ENCODE measurements at regions not wholly inside any gene's neighbourhood (a gene's known extent, or its start where the extent isn't known, plus 50 kb on each side); places are given as distances from the start of the nearest gene placed in this dataset.

DNA sequence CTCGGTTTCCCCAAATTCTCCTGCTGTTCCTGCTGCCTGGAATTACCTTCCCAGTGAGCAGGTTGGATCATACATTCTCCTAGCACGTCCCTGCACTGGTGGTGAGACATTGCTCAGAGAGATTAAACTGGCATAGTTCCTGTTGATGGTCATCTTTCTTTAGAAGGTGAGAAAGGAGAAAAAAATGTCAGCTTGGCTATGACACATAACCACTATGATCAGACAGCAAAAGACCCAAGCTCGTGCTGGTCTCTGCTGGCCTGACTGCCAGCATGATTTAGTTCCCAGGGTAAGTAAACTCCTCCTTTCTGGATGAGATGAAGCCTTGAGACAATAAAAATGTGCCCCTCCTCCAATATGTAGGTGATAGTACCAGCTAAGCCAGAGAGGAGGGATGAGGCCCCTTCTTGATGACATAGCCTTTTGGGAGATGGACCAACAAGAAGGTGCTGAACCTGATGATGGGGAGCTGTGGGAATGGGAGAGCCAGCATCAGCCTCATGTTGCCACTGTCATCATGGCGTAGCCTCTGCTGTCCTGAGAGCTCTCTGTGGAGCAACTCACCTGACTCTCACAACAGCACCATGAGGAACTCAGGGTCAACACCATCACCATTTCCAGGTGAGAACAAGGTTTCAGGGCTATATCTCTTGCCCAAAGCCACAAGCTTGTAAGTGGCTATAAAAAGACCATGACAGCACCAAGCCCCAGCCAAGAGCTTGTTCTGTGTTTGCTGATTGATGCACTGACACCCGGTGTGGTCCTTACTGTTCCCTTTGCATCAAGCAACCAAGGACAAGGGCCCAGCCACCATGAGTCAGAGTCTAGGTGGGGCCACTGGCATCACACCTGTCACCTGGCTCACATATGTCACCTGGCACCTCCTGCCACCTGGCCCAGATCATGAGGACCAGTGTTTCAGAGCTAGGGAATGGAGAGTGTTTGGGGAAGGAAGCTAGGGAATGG lies 200.0 kb downstream of the MATN1 start:
- ATAC-seq, result no peak
- TF ChIP-seq TOX (CRISPR knock-in tag; IDR thresholded peaks at IDR 0.05; ENCODE audit: borderline replicate concordance) (no peak), ZC3H10 (CRISPR knock-in tag; IDR thresholded peaks at IDR 0.05) (no peak), RARB (CRISPR knock-in tag; IDR thresholded peaks at IDR 0.05) (no peak), CSDC2 (CRISPR knock-in tag; IDR thresholded peaks at IDR 0.05) (no peak), ZNF70 (CRISPR knock-in tag; IDR thresholded peaks at IDR 0.05) (no peak), OSR1 (CRISPR knock-in tag; IDR thresholded peaks at IDR 0.05) (no peak), SNAI2 (CRISPR knock-in tag; IDR thresholded peaks at IDR 0.05) (no peak), BACH2 (CRISPR knock-in tag; IDR thresholded peaks at IDR 0.05; ENCODE audit: borderline replicate concordance) (no peak), ARNTL (CRISPR knock-in tag; IDR thresholded peaks at IDR 0.05; ENCODE audit: borderline replicate concordance, low read depth) (no peak)
- TF ChIP-seq, protein P1, sequence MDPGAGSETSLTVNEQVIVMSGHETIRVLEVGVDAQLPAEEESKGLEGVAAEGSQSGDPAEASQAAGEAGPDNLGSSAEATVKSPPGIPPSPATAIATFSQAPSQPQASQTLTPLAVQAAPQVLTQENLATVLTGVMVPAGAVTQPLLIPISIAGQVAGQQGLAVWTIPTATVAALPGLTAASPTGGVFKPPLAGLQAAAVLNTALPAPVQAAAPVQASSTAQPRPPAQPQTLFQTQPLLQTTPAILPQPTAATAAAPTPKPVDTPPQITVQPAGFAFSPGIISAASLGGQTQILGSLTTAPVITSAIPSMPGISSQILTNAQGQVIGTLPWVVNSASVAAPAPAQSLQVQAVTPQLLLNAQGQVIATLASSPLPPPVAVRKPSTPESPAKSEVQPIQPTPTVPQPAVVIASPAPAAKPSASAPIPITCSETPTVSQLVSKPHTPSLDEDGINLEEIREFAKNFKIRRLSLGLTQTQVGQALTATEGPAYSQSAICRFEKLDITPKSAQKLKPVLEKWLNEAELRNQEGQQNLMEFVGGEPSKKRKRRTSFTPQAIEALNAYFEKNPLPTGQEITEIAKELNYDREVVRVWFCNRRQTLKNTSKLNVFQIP (CRISPR knock-in tag; IDR thresholded peaks at IDR 0.05; ENCODE audit: borderline replicate concordance, low read depth), result no peak
- TF ChIP-seq, protein P2, sequence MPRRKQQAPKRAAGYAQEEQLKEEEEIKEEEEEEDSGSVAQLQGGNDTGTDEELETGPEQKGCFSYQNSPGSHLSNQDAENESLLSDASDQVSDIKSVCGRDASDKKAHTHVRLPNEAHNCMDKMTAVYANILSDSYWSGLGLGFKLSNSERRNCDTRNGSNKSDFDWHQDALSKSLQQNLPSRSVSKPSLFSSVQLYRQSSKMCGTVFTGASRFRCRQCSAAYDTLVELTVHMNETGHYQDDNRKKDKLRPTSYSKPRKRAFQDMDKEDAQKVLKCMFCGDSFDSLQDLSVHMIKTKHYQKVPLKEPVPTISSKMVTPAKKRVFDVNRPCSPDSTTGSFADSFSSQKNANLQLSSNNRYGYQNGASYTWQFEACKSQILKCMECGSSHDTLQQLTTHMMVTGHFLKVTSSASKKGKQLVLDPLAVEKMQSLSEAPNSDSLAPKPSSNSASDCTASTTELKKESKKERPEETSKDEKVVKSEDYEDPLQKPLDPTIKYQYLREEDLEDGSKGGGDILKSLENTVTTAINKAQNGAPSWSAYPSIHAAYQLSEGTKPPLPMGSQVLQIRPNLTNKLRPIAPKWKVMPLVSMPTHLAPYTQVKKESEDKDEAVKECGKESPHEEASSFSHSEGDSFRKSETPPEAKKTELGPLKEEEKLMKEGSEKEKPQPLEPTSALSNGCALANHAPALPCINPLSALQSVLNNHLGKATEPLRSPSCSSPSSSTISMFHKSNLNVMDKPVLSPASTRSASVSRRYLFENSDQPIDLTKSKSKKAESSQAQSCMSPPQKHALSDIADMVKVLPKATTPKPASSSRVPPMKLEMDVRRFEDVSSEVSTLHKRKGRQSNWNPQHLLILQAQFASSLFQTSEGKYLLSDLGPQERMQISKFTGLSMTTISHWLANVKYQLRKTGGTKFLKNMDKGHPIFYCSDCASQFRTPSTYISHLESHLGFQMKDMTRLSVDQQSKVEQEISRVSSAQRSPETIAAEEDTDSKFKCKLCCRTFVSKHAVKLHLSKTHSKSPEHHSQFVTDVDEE (CRISPR knock-in tag; IDR thresholded peaks at IDR 0.05), result no peak
- TF ChIP-seq, protein P3, sequence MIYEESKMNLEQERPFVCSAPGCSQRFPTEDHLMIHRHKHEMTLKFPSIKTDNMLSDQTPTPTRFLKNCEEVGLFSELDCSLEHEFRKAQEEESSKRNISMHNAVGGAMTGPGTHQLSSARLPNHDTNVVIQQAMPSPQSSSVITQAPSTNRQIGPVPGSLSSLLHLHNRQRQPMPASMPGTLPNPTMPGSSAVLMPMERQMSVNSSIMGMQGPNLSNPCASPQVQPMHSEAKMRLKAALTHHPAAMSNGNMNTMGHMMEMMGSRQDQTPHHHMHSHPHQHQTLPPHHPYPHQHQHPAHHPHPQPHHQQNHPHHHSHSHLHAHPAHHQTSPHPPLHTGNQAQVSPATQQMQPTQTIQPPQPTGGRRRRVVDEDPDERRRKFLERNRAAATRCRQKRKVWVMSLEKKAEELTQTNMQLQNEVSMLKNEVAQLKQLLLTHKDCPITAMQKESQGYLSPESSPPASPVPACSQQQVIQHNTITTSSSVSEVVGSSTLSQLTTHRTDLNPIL (CRISPR knock-in tag; IDR thresholded peaks at IDR 0.05; ENCODE audit: low read depth), result no peak

DNA sequence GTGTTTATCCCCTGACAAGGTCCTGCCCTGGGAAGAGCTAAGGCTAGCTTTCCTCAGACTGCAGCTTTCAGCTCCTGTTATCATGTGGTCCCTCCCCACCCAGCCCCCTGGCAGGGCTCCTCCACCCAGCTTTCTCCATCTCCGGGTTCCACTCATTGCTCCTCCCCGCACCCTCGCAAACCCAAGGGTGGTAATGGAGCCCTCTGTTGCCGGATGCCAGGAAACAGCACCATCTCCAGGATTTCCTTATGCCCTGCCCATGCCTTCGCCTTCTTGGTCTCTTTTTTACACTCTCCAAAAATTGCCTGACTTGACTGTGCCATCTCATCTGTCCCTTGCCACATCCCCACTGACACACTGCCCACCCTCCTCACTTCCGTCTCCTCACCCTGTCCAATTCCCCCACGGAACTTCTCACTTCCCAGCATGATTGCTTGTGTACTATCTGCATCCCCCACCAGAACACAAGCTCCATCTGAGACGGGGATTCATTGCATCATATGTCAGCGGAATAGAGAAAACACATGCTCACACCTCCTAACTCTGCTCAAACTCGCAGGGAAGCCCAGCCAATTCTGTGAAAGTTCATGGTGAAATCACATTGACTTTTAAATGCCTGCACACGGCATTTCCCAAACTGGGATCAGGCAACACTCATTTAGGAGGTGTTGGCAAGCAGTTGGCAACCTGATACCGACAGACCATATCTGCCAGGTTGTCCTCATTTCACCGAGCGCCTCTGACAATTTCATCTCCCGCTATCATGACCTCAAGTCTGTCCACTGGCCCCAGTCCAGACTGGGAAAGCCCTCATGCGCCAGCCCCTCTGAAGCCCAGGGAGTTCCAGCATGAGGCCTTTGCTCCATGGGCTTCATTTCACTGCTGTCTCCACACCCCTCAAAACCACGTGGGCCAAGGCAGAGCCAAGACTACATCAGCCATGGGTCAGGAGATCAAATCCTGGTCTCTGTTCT lies 201.1 kb downstream of the MATN1 start:
- TF ChIP-seq PPARA (CRISPR knock-in tag; IDR thresholded peaks at IDR 0.05; ENCODE audit: borderline replicate concordance) (no peak), ZC3H10 (CRISPR knock-in tag; IDR thresholded peaks at IDR 0.05) (no peak), ZFP30 (CRISPR knock-in tag; IDR thresholded peaks at IDR 0.05) (no peak), ZNF8 (CRISPR knock-in tag; IDR thresholded peaks at IDR 0.05) (no peak), ZNF70 (CRISPR knock-in tag; IDR thresholded peaks at IDR 0.05) (no peak), ISL1 (CRISPR knock-in tag; IDR thresholded peaks at IDR 0.05) (no peak), CSDC2 (CRISPR knock-in tag; IDR thresholded peaks at IDR 0.05) (no peak), ARNTL (CRISPR knock-in tag; IDR thresholded peaks at IDR 0.05; ENCODE audit: borderline replicate concordance, low read depth) (no peak), TOX (CRISPR knock-in tag; IDR thresholded peaks at IDR 0.05; ENCODE audit: borderline replicate concordance) (no peak), ZNF565 (CRISPR knock-in tag; conservative IDR thresholded peaks at IDR 0.05; ENCODE audit: low read depth) (no peak), GLIS3 (CRISPR knock-in tag; IDR thresholded peaks at IDR 0.05) (no peak)
- TF ChIP-seq, protein P3 (CRISPR knock-in tag; IDR thresholded peaks at IDR 0.05; ENCODE audit: low read depth), result no peak
- TF ChIP-seq, protein P4, sequence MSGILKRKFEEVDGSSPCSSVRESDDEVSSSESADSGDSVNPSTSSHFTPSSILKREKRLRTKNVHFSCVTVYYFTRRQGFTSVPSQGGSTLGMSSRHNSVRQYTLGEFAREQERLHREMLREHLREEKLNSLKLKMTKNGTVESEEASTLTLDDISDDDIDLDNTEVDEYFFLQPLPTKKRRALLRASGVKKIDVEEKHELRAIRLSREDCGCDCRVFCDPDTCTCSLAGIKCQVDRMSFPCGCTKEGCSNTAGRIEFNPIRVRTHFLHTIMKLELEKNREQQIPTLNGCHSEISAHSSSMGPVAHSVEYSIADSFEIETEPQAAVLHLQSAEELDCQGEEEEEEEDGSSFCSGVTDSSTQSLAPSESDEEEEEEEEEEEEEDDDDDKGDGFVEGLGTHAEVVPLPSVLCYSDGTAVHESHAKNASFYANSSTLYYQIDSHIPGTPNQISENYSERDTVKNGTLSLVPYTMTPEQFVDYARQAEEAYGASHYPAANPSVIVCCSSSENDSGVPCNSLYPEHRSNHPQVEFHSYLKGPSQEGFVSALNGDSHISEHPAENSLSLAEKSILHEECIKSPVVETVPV (CRISPR knock-in tag; IDR thresholded peaks at IDR 0.05), result no peak
- ATAC-seq, result no peak
